ENCODE measurements at regions not wholly inside any gene's neighbourhood (a gene's known extent, or its start where the extent isn't known, plus 50 kb on each side); places are given as distances from the start of the nearest gene placed in this dataset.

GRCh38 chr7:34320412-34320811 lies 337.6 kb upstream of the NPSR1 start:
- Mint-ChIP-seq H3K4me1 (peaks cover 6% of the 10 kb centered on the region), H3K9me3 (no peaks in the 10 kb centered on the region), H3K27me3 (ENCODE audit: insufficient read depth, low read depth, poor library complexity) (peaks cover 8% of the 10 kb centered on the region), H3K27ac (no peak overlapping the region), H3K36me3 (ENCODE audit: low read depth) (no peaks in the 10 kb centered on the region), H3K4me3 (no peak overlapping the region)
- Histone ChIP-seq H3K4me3 (no peak overlapping the region), H3K27ac (ENCODE audit: low read depth) (no peak overlapping the region), H3F3A (replicated peaks; ENCODE audit: low read depth) (no peaks in the 10 kb centered on the region), H3K4me2 (no peak overlapping the region), H2AFZ (no peak overlapping the region), H3K9me2 (ENCODE audit: insufficient read depth) (no peaks in the 10 kb centered on the region), H4K20me1 (replicated peaks; ENCODE audit: insufficient read depth) (no peaks in the 10 kb centered on the region), H3K36me3 (ENCODE audit: insufficient read depth) (no peaks in the 10 kb centered on the region), H3K4me1 (ENCODE audit: insufficient read depth) (no peaks in the 10 kb centered on the region), H3K79me2 (replicated peaks; ENCODE audit: insufficient read depth) (no peaks in the 10 kb centered on the region), H3K27me3 (ENCODE audit: insufficient read depth) (no peaks in the 10 kb centered on the region)
- ATAC-seq (no peak), DNase-seq (ENCODE audit: low spot score) (no peak)
- TF ChIP-seq NANOG (IDR thresholded peaks at IDR 0.05; ENCODE audit: borderline replicate concordance) (no peak), CREB1 (CRISPR knock-in tag; IDR thresholded peaks at IDR 0.05; ENCODE audit: low read depth) (no peak), ZNF331 (CRISPR knock-in tag; IDR thresholded peaks at IDR 0.05; ENCODE audit: low read depth) (no peak), ETS1 (IDR thresholded peaks at IDR 0.05) (no peak), STAT1 (IDR thresholded peaks at IDR 0.05; ENCODE audit: unreplicated experiment) (no peak), ZNF462 (CRISPR knock-in tag; IDR thresholded peaks at IDR 0.05) (no peak), REST (IDR thresholded peaks at IDR 0.05; ENCODE audit: unreplicated experiment) (no peak)

Data from GM23338 (cell line).